Right lobe of liver (tissue), 4 donors: ENCODE measurements at regions not wholly inside any gene's neighbourhood (a gene's known extent, or its start where the extent isn't known, plus 50 kb on each side); places are given as distances from the start of the nearest gene placed in this dataset.
"Not testable (repeated sequence)": the region's sequence is repeated elsewhere in the genome, so short reads cannot be mapped to it uniquely, and the experiment has no call there.

ENCODE experiments used
- CTCF ChIP-seq, 4 donors: fragments of 200-600 bp in 3 of 4; fragments of 450-650 bp in 1 of 4; IDR thresholded peaks; one replicate each; pipeline versions ENCODE4 v1.5.1 to v1.8.0; 2016 to 2022; ENCODE audit warnings: antibody characterized with exemption in 4 of 4, mild to moderate bottlenecking in 2 of 4
- POLR2A ChIP-seq: fragments of 450-650 bp; IDR thresholded peaks from one replicate; pipeline ENCODE4 v1.6.1; 2017; ENCODE audit warnings: antibody characterized with exemption, mild to moderate bottlenecking
- donor health status: DM: no; HTN: no; CAD: no.
- donor health status: DM: no; HTN: no; CAD: no.
- donor health status: DM: no; HTN: yes; CAD: no.

- not testable (repeated sequence) for TF ChIP-seq CTCF (IDR thresholded peaks at IDR 0.05); POLR2A
These were observed 55.3 kb upstream of the SFSWAP start for GRCh38 chr12:131655469-131656174.
